ENCODE measurements at regions not wholly inside any gene's neighbourhood (a gene's known extent, or its start where the extent isn't known, plus 50 kb on each side); places are given as distances from the start of the nearest gene placed in this dataset.

- DNase-seq, result no peak
Measured at GRCh38 chr15:67006083-67007065, 59.0 kb upstream of the SMAD3 start.

DNA sequence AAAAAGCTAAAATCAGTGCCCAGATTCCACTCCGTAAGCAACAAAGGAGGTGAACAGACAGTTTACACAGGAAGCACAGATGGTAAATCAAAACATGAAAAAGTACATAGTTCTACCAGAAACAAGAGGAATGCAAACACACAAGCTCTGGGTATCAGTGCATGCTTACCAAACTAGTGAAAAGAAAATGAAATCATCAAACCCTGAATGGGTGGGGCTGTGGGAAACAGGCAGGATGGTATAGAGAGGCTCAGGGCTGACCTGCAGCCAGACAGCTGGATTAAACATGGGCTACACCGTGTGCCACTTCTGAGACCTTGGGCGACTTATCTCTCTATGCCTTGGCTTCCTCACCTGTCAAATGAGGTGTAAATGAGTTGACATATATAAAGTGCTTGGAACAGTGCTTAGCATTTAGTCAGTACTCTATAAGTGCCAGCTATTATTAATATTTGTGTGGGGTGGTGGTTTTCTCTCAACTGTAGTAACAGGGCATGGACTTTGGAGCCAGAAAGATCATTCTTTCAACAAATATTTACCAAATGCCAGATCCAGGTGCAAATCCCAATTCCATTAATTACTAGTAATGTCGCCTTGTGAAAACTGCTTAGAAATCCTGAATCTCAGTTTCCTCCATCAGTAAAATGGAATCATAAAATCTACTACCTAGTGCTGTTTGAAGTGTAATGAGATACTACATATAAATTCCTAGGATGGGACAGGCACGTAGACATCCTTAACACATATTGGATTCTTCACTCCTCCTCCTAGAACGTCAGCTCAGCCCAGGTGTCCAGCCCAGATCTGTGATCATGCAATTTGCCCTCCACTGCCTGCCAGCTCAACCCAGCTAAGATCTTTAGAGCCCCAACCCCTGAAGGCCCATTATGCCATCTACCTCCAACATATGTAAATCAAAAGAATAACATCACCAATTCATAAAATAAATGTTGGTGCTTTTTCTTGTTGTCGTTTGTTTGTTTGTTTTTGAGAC, 55.5 kb upstream of the SMAD3 start:
- no peak for DNase-seq

GRCh38 chr15:67010898-67011616, 54.3 kb upstream of the SMAD3 start:
- no peak for DNase-seq

DNA sequence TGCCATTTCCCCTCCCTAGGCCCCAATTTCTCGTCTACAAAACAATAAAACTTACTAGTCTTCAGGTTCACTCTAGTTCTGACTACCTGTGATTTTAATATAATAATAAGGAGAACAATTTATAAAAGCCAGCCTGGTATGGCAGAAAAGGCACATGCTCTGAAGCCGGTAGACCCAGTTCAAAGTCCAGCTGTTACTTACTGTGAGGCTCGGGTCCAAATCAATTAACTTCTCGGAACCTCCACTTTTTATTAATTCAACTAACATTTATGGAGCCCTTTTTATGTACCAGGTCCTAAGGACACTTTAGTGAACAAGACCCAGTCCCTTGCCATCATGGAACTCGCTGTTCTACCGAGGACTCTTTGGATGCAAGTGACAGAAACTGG, 53.8 kb upstream of the SMAD3 start:
- DNase-seq, result no peak

DNA sequence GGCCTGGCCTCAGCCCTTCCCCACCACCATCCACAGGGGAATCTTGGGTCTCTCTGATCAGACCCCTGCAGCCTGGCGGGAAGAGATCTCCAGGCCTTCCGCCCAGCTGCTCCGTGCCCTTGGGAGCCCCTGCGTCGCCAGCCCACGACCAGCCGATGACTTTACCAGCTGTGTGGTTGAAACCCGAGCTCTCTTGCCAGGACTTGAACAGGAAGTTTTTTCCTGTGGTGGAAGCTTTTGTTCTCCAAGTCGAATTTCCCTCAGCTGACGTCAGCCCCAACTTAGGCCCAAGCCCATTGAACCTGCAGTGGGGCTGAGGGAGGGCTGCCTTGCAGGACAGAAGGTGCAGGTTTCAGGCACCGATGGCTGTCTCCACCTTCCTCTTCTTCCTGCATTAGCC, 51.7 kb upstream of the SMAD3 start:
- DNase-seq, result no peak

Data from activated effector memory CD4-positive, alpha-beta T cell treated with Interleukin-2 at 50 U/mL for 16 hours (primary cell).